Activated CD8-positive, alpha-beta memory T cell treated with anti-CD3 and anti-CD28 coated beads for 36 hours (primary cell): ENCODE measurements at regions not wholly inside any gene's neighbourhood (a gene's known extent, or its start where the extent isn't known, plus 50 kb on each side); places are given as distances from the start of the nearest gene placed in this dataset.

Source experiments
- CTCF ChIA-PET: fragments of 350-600 bp; sonication (Branson Sonifier 250); formaldehyde crosslinking; loops from one replicate; lab custom pipeline; 2021; ENCODE audit warnings: antibody characterized with exemption; lab: Charles Lee
- POLR2A ChIA-PET: fragments of 350-600 bp; sonication (Branson Sonifier 250); formaldehyde crosslinking; loops from one replicate; lab custom pipeline; 2021; ENCODE audit warnings: antibody characterized with exemption; lab: Charles Lee

- CTCF ChIA-PET = no interaction called here
- POLR2A ChIA-PET = no interaction called here
Observed at GRCh38 chr2:196558497-196558896, 81.0 kb upstream of the CCDC150 start.

- POLR2A ChIA-PET = no interaction called here
Observed at GRCh38 chr2:196563876-196564275, 75.6 kb upstream of the CCDC150 start.

DNA sequence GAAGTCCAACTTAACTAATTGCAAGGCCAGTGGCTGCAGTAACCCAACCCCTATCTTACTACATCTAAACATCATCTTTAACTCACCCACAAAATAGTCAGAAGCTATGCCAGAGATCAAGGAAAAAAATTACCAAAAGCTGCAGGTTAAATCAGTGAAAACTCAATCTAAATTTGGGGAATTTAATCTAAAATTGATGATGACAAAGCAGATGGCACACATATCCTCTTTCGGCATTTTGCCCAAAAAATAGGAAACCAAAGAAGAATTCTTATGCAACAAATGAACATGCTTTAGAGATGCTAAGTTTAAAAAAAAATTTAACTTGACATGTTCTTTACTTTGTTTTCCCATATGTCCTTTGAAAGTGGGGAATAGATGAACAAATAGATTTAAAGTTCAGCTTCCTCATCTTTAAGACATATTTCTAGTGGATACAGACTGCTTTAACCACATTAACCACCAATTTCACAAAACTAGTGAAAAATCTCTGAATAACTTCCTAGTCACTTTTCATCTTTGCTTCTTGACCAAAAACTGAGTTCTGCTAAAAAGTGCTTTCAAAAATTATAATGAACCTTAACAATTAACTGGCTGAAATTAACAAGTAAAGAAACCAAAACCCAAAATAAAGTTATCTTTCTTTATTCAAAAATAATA is 74.3 kb upstream of the CCDC150 start:
- ChIA-PET POLR2A (no interaction called here), CTCF (no interaction called here)

More at GRCh38 chr2:196563876-196564275, 75.6 kb upstream of the CCDC150 start:
- CTCF ChIA-PET = no interaction called here

DNA sequence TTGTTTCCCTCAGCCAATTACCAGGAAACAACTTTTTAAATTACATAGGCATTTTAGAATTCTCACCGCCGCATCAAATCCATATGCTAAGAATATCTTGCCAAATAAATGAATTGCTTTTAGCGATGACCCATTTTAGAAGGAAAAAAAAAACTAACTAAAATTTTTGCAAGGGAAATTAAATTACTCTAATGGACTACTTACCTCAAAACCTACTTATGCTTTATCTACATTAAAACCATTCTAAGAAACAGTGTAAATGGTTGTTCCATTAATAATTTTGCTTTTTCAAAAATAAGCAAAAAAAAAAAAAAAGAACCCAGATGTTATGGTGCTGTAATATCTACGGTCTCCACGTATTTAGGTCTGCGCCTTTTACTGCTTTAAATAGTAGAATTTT is 73.5 kb upstream of the CCDC150 start:
- POLR2A ChIA-PET = no interaction called here
- CTCF ChIA-PET = no interaction called here

DNA sequence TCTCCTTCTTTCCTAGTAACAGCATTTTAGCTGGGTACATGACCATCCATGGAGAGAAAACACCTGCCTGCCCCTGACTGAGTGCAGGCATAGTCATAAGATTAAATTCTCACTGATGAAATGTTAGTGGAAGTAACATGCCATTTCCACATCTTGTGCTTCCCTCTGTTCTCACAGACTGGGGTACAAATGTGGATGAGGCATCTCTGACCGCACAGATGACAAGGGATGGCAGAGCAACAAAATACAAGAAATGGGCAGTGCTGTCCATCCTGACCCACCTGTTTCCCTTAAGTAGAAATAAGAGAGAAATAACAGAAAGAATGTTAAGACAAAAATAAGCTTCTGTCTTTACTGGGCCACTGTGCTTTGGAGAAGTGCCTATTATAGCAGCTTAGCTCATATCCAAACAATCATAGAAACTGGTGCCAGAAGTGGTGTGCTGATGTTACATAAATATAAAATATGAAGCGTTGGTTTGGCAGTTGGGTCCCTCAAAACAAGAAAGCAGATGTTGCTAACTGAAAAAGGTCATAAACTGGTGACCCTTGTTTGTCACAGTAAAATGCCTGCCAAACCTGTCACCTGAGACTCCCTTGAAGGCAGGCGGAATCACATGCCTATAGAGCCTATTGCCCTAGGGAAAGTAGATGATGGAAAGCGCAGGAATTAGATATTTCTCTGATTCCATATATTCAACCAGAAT is 72.4 kb upstream of the CCDC150 start:
- ChIA-PET CTCF (no interaction called here), POLR2A (no interaction called here)

GRCh38 chr2:196568506-196568905 is 71.0 kb upstream of the CCDC150 start:
- POLR2A ChIA-PET = no interaction called here
- CTCF ChIA-PET = no interaction called here

DNA sequence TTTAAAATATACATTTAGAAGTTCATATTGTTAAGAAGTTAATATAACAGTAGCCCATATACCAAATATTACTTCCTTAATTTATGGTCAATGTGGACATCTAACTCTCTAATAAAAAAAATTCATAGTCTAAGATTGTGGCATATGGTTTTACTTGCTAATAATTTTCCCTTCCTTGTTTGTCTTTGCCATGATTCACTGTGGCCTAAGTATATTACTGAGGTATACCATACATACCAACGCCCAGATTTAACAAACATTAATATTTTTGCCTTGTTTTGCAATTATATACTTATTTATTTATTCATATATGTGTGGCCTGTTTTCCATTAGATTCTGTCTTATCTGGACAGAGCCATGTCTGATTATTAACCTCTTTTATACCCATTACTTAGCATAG is 54.6 kb upstream of the CCDC150 start:
- ChIA-PET CTCF (no interaction called here), POLR2A (no interaction called here)

- ChIA-PET CTCF (interaction anchor here (0.7 kb wide), 1 partner anchor 1491 kb away, joined by 3 read pairs; no protein-coding TSS in a partner anchor), POLR2A (no interaction called here)
Observed at GRCh38 chr2:196586511-196586991, 53.0 kb upstream of the CCDC150 start.

DNA sequence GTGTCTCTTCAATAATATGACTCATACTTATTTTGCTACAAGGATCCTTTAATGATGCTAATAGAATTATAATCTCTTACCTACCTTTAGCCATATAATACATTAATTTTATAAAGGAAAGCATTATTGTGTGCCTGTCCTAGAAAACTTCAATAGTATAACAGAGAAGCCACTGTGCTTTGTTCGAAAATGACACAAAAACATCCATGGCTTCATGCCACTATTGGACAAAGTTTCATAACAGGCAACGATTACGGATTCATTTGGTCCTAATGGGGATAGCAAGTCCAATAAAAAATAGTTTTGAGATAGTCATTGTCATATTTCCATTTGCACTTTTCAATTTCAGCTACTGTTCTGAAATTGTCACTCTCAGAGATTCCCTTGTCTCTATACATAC is 52.5 kb upstream of the CCDC150 start:
- ChIA-PET CTCF (interaction anchor here (0.7 kb wide), 1 partner anchor 1491 kb away, joined by 3 read pairs; no protein-coding TSS in a partner anchor), POLR2A (no interaction called here)

DNA sequence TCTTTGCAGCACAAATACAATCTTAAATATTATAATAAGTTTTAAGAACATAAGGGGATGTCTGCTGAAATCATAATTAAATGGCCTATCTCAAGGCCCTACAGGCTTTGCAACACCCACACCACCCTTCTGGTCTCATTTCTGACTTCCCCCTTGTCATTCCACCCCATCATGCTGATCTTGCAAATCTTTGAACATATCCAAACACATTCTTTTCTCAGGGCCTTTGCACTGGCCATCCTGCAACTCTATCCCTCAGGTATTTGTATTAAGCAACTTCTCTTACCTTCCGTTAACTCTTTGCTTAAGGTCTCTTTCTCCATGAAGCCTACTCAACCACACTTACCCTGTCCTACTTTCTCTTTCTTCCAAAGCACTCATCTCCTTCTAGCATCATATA is 51.8 kb upstream of the CCDC150 start:
- CTCF ChIA-PET = no interaction called here
- POLR2A ChIA-PET = no interaction called here

GRCh38 chr2:196589419-196589818 is 50.1 kb upstream of the CCDC150 start:
- POLR2A ChIA-PET = no interaction called here
- CTCF ChIA-PET = no interaction called here
